Right lobe of liver (tissue), 4 donors: ENCODE measurements at regions not wholly inside any gene's neighbourhood (a gene's known extent, or its start where the extent isn't known, plus 50 kb on each side); places are given as distances from the start of the nearest gene placed in this dataset.

Experiments used
- CTCF ChIP-seq, 4 donors: fragments of 200-600 bp in 3 of 4; fragments of 450-650 bp in 1 of 4; IDR thresholded peaks; one replicate each; pipeline versions ENCODE4 v1.5.1 to v1.8.0; 2016 to 2022; ENCODE audit warnings: antibody characterized with exemption in 4 of 4, mild to moderate bottlenecking in 2 of 4
- POLR2A ChIP-seq: fragments of 450-650 bp; IDR thresholded peaks from one replicate; pipeline ENCODE4 v1.6.1; 2017; ENCODE audit warnings: antibody characterized with exemption, mild to moderate bottlenecking
- donor health status: DM: no; HTN: no; CAD: no.
- donor health status: DM: no; HTN: no; CAD: no.
- donor health status: DM: no; HTN: yes; CAD: no.

GRCh38 chr6:112800916-112801315 is 453.8 kb downstream of the RFPL4B start:
- TF ChIP-seq CTCF (IDR thresholded peaks at IDR 0.05), result no peak
- TF ChIP-seq POLR2A, result no peak
